GM12878 (cell line): ENCODE measurements at regions not wholly inside any gene's neighbourhood (a gene's known extent, or its start where the extent isn't known, plus 50 kb on each side); places are given as distances from the start of the nearest gene placed in this dataset.

Source experiments
- ATAC-seq: fragments of 200-7000 bp; cut with Tn5 transposase; 3 replicates; pipeline ENCODE4 v1.9.1; 2020; ENCODE audit warnings: mild to moderate bottlenecking, moderate library complexity
- BruUV-seq: library from RNA; stranded (reverse); fragments of 400-500 nt; replicated peaks from 2 replicates; lab custom pipeline; 2021; lab: Mats Ljungman, UMichigan
- CTCF ChIA-PET: fragments of 300-600 bp; sonication (Branson Sonifier 250); formaldehyde crosslinking; extraction: SDS; loops from one replicate; lab custom pipeline; 2021; ENCODE audit warnings: inconsistent platforms; lab: Yijun Ruan, JAX
- POLR2A ChIA-PET: fragments of 350-600 bp; formaldehyde crosslinking; extraction: SDS; loops from one replicate; lab custom pipeline; 2021; ENCODE audit warnings: inconsistent platforms; lab: Charles Lee
- RAD21 ChIA-PET: fragments of 300-600 bp; sonication (Branson Sonifier 250); formaldehyde crosslinking; loops from one replicate; lab custom pipeline; 2023; ENCODE audit warnings: antibody characterized with exemption; ENCODE audit not compliant: unreplicated experiment; lab: Charles Lee
- SMC1A ChIA-PET: fragments of 300-600 bp; sonication (Branson Sonifier 250); formaldehyde crosslinking; loops from one replicate; lab custom pipeline; 2023; ENCODE audit not compliant: unreplicated experiment, uncharacterized antibody; lab: Charles Lee
- DNase-seq: peaks from one replicate; pipeline ENCODE4 v3.0.0-alpha.2; 2011; ENCODE audit warnings: low read depth, low spot score
- FAIRE-seq: peaks from 3 replicates; lab custom pipeline; 2011; peaks lifted over from hg19 to GRCh38; lab: Jason Lieb, UNC
- H2AFZ ChIP-seq: 2 replicates; pipeline ENCODE4 v1.6.0; 2011; ENCODE audit warnings: low read depth, low read length, control low read depth; ENCODE audit not compliant: control insufficient read depth
- H3K27ac ChIP-seq: 2 replicates; pipeline ENCODE4 v1.5.1; 2011; ENCODE audit warnings: control low read depth; ENCODE audit not compliant: control insufficient read depth, insufficient read depth
- H3K27me3 ChIP-seq, 2 experiments: replicated peaks in 1 of 2; 2 replicates each; pipeline versions ENCODE4 v1.6.0 to v1.6.1; 2011; ENCODE audit warnings: low read length in 1 of 2; ENCODE audit not compliant: control insufficient read depth in 2 of 2, insufficient read depth in 2 of 2
- H3K36me3 ChIP-seq, 2 experiments: 2 replicates each; pipeline ENCODE4 v1.5.1; 2011; ENCODE audit warnings: low read length in 1 of 2; ENCODE audit not compliant: control insufficient read depth in 2 of 2, insufficient read depth in 2 of 2
- H3K4me1 ChIP-seq: 2 replicates; pipeline ENCODE4 v1.6.1; 2011; ENCODE audit warnings: mild to moderate bottlenecking, low read length, moderate library complexity, mixed read lengths; ENCODE audit not compliant: control insufficient read depth, insufficient read depth
- H3K4me2 ChIP-seq: 2 replicates; pipeline ENCODE4 v1.6.0; 2011; ENCODE audit warnings: control low read depth; ENCODE audit not compliant: control insufficient read depth, insufficient read depth
- H3K4me3 ChIP-seq: fragments of 200-600 bp; sonication (generic); 2 replicates; pipeline ENCODE4 v1.5.1; 2016
- H3K79me2 ChIP-seq: 2 replicates; pipeline ENCODE4 v1.6.0; 2011; ENCODE audit warnings: low read length; ENCODE audit not compliant: control insufficient read depth, insufficient read depth
- H3K9ac ChIP-seq: 2 replicates; pipeline ENCODE4 v1.8.0; 2011; ENCODE audit warnings: low read length, control low read depth, mixed read lengths; ENCODE audit not compliant: control insufficient read depth, insufficient read depth
- H3K9me3 ChIP-seq: replicated peaks from 3 replicates; pipeline ENCODE4 v1.5.1; 2011; ENCODE audit warnings: mild to moderate bottlenecking, low read length; ENCODE audit not compliant: control insufficient read depth, insufficient read depth
- H4K20me1 ChIP-seq: 2 replicates; pipeline ENCODE4 v1.6.0; 2011; ENCODE audit not compliant: control insufficient read depth, insufficient read depth
- ATF7 ChIP-seq: fragments of 450-650 bp; IDR thresholded peaks from 2 replicates; pipeline ENCODE4 v1.6.1; 2016; ENCODE audit warnings: low read depth, mild to moderate bottlenecking
- BACH1 ChIP-seq: fragments of 450-650 bp; IDR thresholded peaks from 2 replicates; pipeline ENCODE4 v1.6.1; 2017; ENCODE audit warnings: mild to moderate bottlenecking, borderline replicate concordance
- GABPA ChIP-seq: IDR thresholded peaks from 2 replicates; pipeline ENCODE4 v1.6.1; 2014; ENCODE audit warnings: antibody characterized with exemption, low read depth, mild to moderate bottlenecking, inconsistent platforms
- JUNB ChIP-seq: IDR thresholded peaks from 2 replicates; pipeline ENCODE4 v1.6.1; 2016; ENCODE audit warnings: antibody characterized with exemption, mild to moderate bottlenecking
- KDM1A ChIP-seq: fragments of 200-600 bp; sonication (generic); IDR thresholded peaks from 2 replicates; pipeline ENCODE4 v1.6.1; 2016; ENCODE audit warnings: borderline replicate concordance
- MEF2A ChIP-seq: IDR thresholded peaks from 2 replicates; pipeline ENCODE4 v1.6.1; 2011; ENCODE audit warnings: low read depth, mild to moderate bottlenecking, low read length, moderate library complexity; ENCODE audit not compliant: insufficient read depth
- SMAD1 ChIP-seq: fragments of 450-650 bp; IDR thresholded peaks from 2 replicates; pipeline ENCODE4 v1.6.1; 2018; ENCODE audit warnings: mild to moderate bottlenecking, low read depth; ENCODE audit not compliant: partially characterized antibody
- ZNF217 ChIP-seq: fragments of 450-650 bp; IDR thresholded peaks from 2 replicates; pipeline ENCODE4 v1.6.1; 2017; ENCODE audit warnings: antibody characterized with exemption, mild to moderate bottlenecking
- ZNF24 ChIP-seq: fragments of 450-650 bp; IDR thresholded peaks from 2 replicates; pipeline ENCODE4 v1.6.1; 2017; ENCODE audit warnings: antibody characterized with exemption, mild to moderate bottlenecking
- whole genome bisulfite sequencing: methylation state at CpG from one replicate; pipeline ENCODE4 v1.1.6; 2016; ENCODE audit warnings: low lambda C conversion rate; ENCODE audit not compliant: insufficient replicate concordance, insufficient coverage; ENCODE audit errors: missing lambda C conversion rate; 5-methylcytosine and 5-hydroxymethylcytosine counted together
- in situ Hi-C: fragments of 300-500 bp; cut with MboI; formaldehyde crosslinking; loops from 9 replicates; pipeline ENCODE4 v1.14.3; 2018; ENCODE audit warnings: mixed read lengths
- intact Hi-C: fragments of 100-400 bp; cut with micrococcal nuclease; formaldehyde crosslinking; loops from one replicate; pipeline ENCODE4 v1.14.2; 2022; ENCODE audit not compliant: unreplicated experiment
- TF ChIP-seq, protein P1 (sequence below): fragments of 450-650 bp; IDR thresholded peaks from 2 replicates; pipeline ENCODE4 v1.6.1; 2017; ENCODE audit warnings: mild to moderate bottlenecking, low read depth, inconsistent platforms; ENCODE audit not compliant: poor library complexity, severe bottlenecking
- TF ChIP-seq, protein P2 (sequence below): IDR thresholded peaks from 2 replicates; pipeline ENCODE4 v1.6.1; 2011; ENCODE audit warnings: low read depth, low read length, improper control_type of control experiment, borderline replicate concordance
- TF ChIP-seq, protein P3 (sequence below): fragments of 450-650 bp; IDR thresholded peaks from 2 replicates; pipeline ENCODE4 v1.6.1; 2017; ENCODE audit warnings: mild to moderate bottlenecking
- TF ChIP-seq, protein P4 (sequence below): IDR thresholded peaks from 2 replicates; pipeline ENCODE4 v1.6.1; 2012; ENCODE audit warnings: low read depth, low read length, improper control_type of control experiment
- TF ChIP-seq, protein P5 (sequence below): fragments of 450-650 bp; IDR thresholded peaks from 2 replicates; pipeline ENCODE4 v1.6.1; 2017; ENCODE audit warnings: borderline replicate concordance
- TF ChIP-seq, protein P6 (sequence below): fragments of 450-650 bp; IDR thresholded peaks from 2 replicates; pipeline ENCODE4 v1.6.1; 2018; ENCODE audit warnings: mild to moderate bottlenecking, low read depth, moderate library complexity; ENCODE audit not compliant: partially characterized antibody

DNA sequence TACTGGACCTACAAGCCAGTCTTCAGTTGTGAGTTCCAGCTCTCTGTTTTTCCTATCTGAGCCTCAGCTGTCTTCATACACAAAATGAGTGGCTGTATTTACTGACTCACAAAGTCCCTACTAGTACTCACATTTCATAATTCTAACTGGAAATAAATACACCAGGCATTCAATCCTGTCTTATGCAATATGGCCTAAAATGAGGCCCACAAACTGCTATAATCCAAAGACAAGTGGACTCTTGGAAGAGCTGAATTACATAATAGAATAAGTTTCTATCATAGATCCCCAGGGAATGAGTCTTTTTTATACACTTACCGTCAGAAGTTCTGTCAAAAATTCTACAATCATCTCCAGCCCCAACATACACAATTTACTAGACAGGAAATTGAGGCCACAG is 211.9 kb downstream of the LRRN1 start:
- Histone ChIP-seq H3K4me1 (no peaks in the 10 kb centered on the region), H3K27ac (no peak overlapping the region), H3K27me3 (no peaks in the 10 kb centered on the region), H3K36me3 (no peaks in the 10 kb centered on the region), H3K4me2 (no peak overlapping the region), H3K4me3 (no peak overlapping the region), H4K20me1 (no peaks in the 10 kb centered on the region), H2AFZ (no peak overlapping the region), H3K9ac (no peak overlapping the region), H3K79me2 (no peaks in the 10 kb centered on the region), H3K9me3 (no peaks in the 10 kb centered on the region)
- DNase-seq = no peak
- in situ Hi-C loops = no loop called here
- ChIA-PET POLR2A (no interaction called here), CTCF (interaction anchor here (1.0 kb wide), 1 partner anchor 13 kb away, joined by 4 read pairs; no protein-coding TSS in a partner anchor), RAD21 (no interaction called here), SMC1A (no interaction called here)
- no peak for ATAC-seq
- intact Hi-C loops = no loop called here
- 36% methylated on average over 1 of the region's 1 CpG for WGBS
- FAIRE-seq = no peak
- BruUV-seq = no TSS peak
- TF ChIP-seq, protein P1, sequence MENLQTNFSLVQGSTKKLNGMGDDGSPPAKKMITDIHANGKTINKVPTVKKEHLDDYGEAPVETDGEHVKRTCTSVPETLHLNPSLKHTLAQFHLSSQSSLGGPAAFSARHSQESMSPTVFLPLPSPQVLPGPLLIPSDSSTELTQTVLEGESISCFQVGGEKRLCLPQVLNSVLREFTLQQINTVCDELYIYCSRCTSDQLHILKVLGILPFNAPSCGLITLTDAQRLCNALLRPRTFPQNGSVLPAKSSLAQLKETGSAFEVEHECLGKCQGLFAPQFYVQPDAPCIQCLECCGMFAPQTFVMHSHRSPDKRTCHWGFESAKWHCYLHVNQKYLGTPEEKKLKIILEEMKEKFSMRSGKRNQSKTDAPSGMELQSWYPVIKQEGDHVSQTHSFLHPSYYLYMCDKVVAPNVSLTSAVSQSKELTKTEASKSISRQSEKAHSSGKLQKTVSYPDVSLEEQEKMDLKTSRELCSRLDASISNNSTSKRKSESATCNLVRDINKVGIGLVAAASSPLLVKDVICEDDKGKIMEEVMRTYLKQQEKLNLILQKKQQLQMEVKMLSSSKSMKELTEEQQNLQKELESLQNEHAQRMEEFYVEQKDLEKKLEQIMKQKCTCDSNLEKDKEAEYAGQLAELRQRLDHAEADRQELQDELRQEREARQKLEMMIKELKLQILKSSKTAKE = no peak
- TF ChIP-seq ZNF217 = no peak
- no peak for TF ChIP-seq JUNB
- TF ChIP-seq, protein P2, sequence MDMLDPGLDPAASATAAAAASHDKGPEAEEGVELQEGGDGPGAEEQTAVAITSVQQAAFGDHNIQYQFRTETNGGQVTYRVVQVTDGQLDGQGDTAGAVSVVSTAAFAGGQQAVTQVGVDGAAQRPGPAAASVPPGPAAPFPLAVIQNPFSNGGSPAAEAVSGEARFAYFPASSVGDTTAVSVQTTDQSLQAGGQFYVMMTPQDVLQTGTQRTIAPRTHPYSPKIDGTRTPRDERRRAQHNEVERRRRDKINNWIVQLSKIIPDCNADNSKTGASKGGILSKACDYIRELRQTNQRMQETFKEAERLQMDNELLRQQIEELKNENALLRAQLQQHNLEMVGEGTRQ = no peak
- TF ChIP-seq, protein P3, sequence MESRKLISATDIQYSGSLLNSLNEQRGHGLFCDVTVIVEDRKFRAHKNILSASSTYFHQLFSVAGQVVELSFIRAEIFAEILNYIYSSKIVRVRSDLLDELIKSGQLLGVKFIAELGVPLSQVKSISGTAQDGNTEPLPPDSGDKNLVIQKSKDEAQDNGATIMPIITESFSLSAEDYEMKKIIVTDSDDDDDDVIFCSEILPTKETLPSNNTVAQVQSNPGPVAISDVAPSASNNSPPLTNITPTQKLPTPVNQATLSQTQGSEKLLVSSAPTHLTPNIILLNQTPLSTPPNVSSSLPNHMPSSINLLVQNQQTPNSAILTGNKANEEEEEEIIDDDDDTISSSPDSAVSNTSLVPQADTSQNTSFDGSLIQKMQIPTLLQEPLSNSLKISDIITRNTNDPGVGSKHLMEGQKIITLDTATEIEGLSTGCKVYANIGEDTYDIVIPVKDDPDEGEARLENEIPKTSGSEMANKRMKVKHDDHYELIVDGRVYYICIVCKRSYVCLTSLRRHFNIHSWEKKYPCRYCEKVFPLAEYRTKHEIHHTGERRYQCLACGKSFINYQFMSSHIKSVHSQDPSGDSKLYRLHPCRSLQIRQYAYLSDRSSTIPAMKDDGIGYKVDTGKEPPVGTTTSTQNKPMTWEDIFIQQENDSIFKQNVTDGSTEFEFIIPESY = no peak
- TF ChIP-seq ATF7 = no peak
- TF ChIP-seq MEF2A = no peak
- TF ChIP-seq BACH1 = no peak
- TF ChIP-seq, protein P4, sequence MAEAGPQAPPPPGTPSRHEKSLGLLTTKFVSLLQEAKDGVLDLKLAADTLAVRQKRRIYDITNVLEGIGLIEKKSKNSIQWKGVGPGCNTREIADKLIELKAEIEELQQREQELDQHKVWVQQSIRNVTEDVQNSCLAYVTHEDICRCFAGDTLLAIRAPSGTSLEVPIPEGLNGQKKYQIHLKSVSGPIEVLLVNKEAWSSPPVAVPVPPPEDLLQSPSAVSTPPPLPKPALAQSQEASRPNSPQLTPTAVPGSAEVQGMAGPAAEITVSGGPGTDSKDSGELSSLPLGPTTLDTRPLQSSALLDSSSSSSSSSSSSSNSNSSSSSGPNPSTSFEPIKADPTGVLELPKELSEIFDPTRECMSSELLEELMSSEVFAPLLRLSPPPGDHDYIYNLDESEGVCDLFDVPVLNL = no peak
- no peak for TF ChIP-seq SMAD1
- no peak for TF ChIP-seq GABPA
- TF ChIP-seq ZNF24 = no peak
- TF ChIP-seq, protein P5, sequence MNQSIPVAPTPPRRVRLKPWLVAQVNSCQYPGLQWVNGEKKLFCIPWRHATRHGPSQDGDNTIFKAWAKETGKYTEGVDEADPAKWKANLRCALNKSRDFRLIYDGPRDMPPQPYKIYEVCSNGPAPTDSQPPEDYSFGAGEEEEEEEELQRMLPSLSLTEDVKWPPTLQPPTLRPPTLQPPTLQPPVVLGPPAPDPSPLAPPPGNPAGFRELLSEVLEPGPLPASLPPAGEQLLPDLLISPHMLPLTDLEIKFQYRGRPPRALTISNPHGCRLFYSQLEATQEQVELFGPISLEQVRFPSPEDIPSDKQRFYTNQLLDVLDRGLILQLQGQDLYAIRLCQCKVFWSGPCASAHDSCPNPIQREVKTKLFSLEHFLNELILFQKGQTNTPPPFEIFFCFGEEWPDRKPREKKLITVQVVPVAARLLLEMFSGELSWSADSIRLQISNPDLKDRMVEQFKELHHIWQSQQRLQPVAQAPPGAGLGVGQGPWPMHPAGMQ = no peak
- TF ChIP-seq, protein P6, sequence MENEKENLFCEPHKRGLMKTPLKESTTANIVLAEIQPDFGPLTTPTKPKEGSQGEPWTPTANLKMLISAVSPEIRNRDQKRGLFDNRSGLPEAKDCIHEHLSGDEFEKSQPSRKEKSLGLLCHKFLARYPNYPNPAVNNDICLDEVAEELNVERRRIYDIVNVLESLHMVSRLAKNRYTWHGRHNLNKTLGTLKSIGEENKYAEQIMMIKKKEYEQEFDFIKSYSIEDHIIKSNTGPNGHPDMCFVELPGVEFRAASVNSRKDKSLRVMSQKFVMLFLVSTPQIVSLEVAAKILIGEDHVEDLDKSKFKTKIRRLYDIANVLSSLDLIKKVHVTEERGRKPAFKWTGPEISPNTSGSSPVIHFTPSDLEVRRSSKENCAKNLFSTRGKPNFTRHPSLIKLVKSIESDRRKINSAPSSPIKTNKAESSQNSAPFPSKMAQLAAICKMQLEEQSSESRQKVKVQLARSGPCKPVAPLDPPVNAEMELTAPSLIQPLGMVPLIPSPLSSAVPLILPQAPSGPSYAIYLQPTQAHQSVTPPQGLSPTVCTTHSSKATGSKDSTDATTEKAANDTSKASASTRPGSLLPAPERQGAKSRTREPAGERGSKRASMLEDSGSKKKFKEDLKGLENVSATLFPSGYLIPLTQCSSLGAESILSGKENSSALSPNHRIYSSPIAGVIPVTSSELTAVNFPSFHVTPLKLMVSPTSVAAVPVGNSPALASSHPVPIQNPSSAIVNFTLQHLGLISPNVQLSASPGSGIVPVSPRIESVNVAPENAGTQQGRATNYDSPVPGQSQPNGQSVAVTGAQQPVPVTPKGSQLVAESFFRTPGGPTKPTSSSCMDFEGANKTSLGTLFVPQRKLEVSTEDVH = no peak
- TF ChIP-seq KDM1A = no peak
